Embryonic facial prominence (tissue), 1 donor: ENCODE measurements at regions not wholly inside any gene's neighbourhood (a gene's known extent, or its start where the extent isn't known, plus 50 kb on each side); places are given as distances from the start of the nearest gene placed in this dataset.
"Not testable (repeated sequence)": the region's sequence is repeated elsewhere in the genome, so short reads cannot be mapped to it uniquely, and the experiment has no call there.

ENCODE experiments used
- DNase-seq: peaks from one replicate; pipeline ENCODE4 v3.0.0-alpha.2; 2016; ENCODE audit errors: extremely low spot score

DNA sequence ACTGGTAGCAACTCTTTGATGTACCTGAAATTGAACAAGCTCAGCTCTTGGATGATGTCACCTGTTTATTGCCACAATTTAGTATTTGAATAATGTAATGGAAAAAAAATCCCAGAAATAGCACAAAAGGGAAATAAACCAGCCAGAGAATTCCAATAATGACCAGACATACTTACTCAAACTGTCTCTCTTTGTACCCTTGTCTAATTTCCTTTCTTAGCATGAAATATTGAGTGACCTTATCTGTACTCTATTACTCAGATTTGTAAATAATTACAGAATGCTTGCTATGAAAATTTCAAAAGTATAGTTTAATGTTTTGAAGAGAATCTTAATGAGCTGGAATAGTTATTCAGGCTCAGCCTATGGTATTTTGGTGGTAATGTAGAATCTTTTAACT, 555.4 kb upstream of the SGO1 start:
- no peak for DNase-seq

DNA sequence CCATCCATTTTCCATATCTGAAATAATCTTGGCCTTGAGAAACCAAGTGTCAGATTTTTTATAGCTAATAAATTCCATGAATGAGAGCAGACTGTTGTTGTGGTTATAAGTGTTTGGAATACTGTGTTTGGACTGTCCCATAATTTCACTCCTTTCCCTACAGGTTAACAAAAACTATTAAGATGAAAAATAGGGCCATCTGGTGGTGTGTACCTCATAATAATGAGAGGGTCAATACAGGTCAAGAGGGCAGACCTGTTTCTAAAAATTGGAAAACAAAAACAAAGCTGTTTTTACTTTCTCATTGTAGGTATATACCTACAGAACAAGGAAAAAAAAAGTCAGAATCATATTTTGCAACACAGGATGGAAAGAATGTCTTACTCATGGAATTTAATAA, 553.8 kb upstream of the SGO1 start:
- no peak for DNase-seq

DNA sequence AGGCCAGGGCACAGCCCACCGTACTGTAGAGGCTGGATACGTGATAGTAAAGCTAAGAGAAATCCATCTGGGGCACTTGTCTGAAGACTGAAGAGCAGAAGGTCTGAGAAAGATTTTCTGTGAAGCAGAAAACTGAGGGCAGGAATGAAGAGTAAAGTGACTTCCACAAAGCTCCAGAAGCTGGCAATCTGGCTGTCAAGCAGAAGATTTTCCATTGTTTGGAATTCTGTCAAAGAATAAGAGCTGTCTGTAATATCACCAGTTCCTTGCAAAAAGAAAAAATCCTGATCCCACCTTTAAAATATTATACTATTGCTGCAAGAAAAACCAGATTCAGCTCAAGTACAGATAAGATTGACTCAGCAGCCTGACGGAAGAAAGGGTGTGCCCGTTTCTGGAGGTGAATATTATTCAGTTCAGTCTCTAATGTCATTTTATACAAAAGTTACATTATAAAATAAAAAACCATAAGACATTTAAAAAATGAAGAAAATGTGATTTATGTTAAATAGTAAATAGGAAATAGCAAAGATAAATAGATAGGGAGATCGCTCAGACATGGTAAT, 550.4 kb upstream of the SGO1 start:
- DNase-seq: no peak

GRCh38 chr3:20729185-20729584, 543.2 kb upstream of the SGO1 start:
- no peak for DNase-seq

DNA sequence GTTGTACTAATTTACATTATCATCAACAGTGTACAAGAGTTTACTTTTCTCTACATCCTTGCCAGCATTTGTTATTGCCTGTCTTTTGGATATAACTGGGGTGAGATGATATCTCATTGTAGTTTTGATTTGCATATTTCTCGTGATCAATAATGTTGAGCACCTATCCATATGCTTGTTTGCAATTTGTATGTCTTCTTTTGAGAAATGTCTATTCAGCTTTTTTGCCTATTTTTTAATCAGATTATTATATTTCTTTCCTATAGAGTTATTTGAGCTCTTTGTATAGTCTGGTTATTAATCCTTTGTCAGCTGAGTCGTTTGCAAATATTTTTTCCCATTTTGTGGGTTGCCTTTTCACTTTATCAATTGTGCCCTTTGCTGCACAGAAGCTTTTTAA, 540.8 kb upstream of the SGO1 start:
- DNase-seq: no peak

GRCh38 chr3:20724241-20724640, 538.2 kb upstream of the SGO1 start:
- no peak for DNase-seq

- DNase-seq: not testable (repeated sequence)
These were observed 530.4 kb upstream of the SGO1 start for GRCh38 chr3:20716425-20716824.

- no peak for DNase-seq
These were observed 515.6 kb upstream of the SGO1 start for GRCh38 chr3:20701641-20702040.

- no peak for DNase-seq
These were observed 514.7 kb upstream of the SGO1 start for GRCh38 chr3:20700714-20701113.

- no peak for DNase-seq
These were observed 512.9 kb upstream of the SGO1 start for GRCh38 chr3:20698896-20699295.

- DNase-seq: no peak
These were observed 510.6 kb upstream of the SGO1 start for GRCh38 chr3:20696388-20697150.

DNA sequence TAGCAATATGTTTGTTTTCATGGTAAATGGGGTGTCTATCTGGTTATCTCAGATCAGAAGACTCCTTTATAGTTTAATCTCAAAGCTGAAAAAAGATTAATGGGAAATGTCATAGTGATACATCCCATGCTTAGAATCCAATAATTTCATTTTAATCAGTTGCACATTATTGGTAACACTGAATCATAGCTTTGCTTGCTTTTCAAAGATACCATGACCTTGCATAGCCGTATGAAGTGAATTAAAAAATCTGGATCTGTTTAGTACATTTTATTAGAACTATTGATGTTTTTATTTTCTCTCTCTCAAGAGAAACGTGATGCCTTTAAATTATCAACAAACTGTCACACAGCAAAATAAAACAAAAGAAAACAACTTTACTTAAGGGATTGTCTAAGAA, 506.7 kb upstream of the SGO1 start:
- DNase-seq: no peak

DNA sequence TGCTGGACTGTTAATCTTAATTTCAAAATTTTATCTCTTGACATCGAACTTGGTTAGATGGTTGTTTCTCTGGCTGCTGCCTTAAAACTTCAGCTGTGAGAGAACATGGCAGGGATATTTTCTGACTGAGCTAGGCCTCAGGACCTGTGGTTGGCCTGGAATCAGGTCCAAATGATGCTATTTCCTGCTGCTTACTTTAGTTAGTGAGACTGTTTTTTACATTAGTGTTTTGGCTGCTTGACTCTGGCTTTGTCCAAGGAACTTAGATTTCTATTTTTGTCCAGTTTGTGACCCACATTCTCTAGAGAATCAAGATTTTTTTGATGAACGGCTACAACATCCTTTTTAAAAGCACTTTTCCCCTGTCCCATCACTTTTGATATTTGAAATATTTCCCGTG, 497.9 kb upstream of the SGO1 start:
- DNase-seq: no peak

DNA sequence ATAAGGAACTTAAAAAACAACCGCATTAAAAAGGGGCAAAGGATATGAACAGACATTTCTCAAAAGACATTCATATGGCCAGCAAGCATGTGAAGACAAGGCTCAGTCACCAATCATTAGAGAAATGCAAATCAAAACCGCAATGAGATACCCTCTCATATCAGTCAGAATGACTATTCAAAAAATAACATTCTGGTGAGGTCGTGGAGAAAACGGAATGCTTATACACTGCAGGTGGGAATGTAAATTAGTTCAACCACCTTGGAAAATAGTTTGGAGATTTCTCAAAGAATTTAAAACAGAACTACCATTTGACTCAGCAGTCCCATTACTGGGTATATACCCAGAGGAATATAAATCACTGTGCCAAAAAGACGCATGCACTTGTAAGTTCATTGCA, 496.6 kb upstream of the SGO1 start:
- DNase-seq: no peak

GRCh38 chr3:20680990-20681628, 495.1 kb upstream of the SGO1 start:
- no peak for DNase-seq

GRCh38 chr3:20673866-20674265, 487.9 kb upstream of the SGO1 start:
- no peak for DNase-seq

- DNase-seq: no peak
These were observed 483.7 kb upstream of the SGO1 start for GRCh38 chr3:20669675-20670074.

GRCh38 chr3:20669184-20669583, 483.2 kb upstream of the SGO1 start:
- DNase-seq: no peak

GRCh38 chr3:20668411-20668810, 482.4 kb upstream of the SGO1 start:
- no peak for DNase-seq

DNA sequence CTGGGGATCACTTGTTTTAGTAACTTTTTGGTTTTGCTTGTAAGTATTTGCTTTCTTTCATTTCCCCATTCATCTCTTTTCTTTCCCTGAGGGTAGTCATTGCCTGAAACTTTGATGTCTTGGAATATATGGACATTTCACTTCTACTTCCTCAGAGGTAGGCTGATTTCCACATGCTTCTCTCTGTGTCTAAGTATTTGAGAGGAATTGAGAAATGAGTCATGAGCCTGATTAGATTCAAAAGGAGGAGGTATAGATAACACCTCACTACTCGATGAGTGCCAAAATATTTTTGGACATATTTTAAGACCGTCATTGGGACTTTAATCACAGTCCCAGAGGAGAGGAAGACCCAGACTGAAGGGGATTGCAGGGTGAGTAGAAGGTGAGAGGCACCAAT, 480.1 kb upstream of the SGO1 start:
- no peak for DNase-seq

DNA sequence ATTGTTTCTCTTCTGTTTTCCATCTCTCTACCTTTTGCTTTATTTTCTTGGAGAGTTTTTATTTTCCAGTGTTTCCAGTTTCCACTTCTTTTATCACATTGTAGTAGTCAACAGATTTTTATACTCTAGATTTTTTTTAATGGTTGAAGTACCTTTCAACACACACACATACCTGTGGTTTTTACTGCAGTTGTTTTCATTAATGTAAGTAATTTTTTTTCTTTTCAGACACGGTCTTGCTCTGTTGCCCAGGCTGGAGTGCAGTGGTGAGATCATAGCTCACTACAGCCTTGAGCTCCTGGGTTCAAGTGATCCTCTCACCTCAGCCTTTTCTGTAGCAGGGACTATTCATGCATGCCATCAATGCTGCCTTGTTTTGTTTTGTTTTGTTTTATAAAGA, 472.5 kb upstream of the SGO1 start:
- no peak for DNase-seq

GRCh38 chr3:20657560-20657959, 471.6 kb upstream of the SGO1 start:
- no peak for DNase-seq

DNA sequence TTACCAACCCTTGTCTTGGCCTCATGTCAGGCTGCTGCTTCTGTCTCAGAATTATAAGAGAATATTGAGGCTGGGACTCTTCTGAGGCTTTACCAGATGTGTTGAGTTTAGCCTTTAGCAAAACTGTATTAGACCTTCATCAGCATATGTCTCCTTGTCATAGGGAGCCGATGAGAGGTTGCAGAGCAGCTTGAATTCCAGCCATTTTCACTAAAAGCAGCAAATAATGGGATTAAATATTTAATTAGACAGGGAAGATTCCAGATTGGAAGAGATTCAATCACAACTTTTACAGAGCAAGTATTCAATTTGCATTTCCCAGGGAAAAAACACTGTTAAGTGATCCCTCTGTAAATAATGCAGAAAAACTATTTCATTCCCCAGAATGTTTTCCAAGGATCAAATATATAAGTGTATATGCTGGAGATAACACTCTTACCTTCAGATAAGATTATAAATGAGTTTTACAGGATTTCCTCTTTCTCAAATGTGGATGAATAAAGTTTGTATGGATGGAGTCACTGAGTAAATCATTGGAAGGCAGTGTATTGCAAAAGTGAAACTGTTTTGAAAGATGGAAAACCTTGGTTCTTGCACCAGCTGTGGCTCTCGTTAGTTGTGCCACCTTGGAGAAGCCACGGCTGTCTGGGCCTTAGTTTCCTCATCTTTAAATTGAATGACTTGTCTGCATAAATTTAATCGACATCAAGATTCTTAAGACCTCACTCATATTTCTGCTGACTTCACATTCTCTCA, 466.4 kb upstream of the SGO1 start:
- no peak for DNase-seq
